ENCODE measurements at regions not wholly inside any gene's neighbourhood (a gene's known extent, or its start where the extent isn't known, plus 50 kb on each side); places are given as distances from the start of the nearest gene placed in this dataset.
"Not testable (repeated sequence)": the region's sequence is repeated elsewhere in the genome, so short reads cannot be mapped to it uniquely, and the experiment has no call there.

- H3K4me3 Mint-ChIP-seq, result no peak overlapping the region
- H3K27me3 Mint-ChIP-seq, result no peaks in the 10 kb centered on the region
- no peaks in the 10 kb centered on the region for H3K9me3 Mint-ChIP-seq
- no peak overlapping the region for H3K27ac Mint-ChIP-seq
- no peaks in the 10 kb centered on the region for H3K4me1 Mint-ChIP-seq
- H3K36me3 Mint-ChIP-seq (ENCODE audit: low read depth), result no peaks in the 10 kb centered on the region
- ATAC-seq (replicated peaks), result no peak
Observed at GRCh38 chr3:178202194-178202593, 334.0 kb upstream of the KCNMB2 start.

- H3K4me1 Mint-ChIP-seq, result no peaks in the 10 kb centered on the region
- no peaks in the 10 kb centered on the region for H3K27me3 Mint-ChIP-seq
- H3K9me3 Mint-ChIP-seq, result no peaks in the 10 kb centered on the region
- no peaks in the 10 kb centered on the region for H3K36me3 Mint-ChIP-seq (ENCODE audit: low read depth)
- H3K27ac Mint-ChIP-seq, result no peak overlapping the region
- no peak overlapping the region for H3K4me3 Mint-ChIP-seq
- ATAC-seq (replicated peaks), result no peak
Observed at GRCh38 chr3:178203165-178203564, 333.1 kb upstream of the KCNMB2 start.

- Mint-ChIP-seq H3K9me3 (no peaks in the 10 kb centered on the region), H3K27me3 (no peaks in the 10 kb centered on the region), H3K36me3 (ENCODE audit: low read depth) (no peaks in the 10 kb centered on the region), H3K27ac (no peak overlapping the region), H3K4me3 (no peak overlapping the region), H3K4me1 (no peaks in the 10 kb centered on the region)
- no peak for ATAC-seq (replicated peaks)
Observed at GRCh38 chr3:178203650-178204049, 332.6 kb upstream of the KCNMB2 start.

- Mint-ChIP-seq H3K9me3 (no peaks in the 10 kb centered on the region), H3K4me1 (no peaks in the 10 kb centered on the region), H3K27ac (no peak overlapping the region), H3K4me3 (no peak overlapping the region), H3K27me3 (no peaks in the 10 kb centered on the region), H3K36me3 (ENCODE audit: low read depth) (no peaks in the 10 kb centered on the region)
- ATAC-seq (replicated peaks), result no peak
Observed at GRCh38 chr3:178205740-178206139, 330.5 kb upstream of the KCNMB2 start.

- ATAC-seq (replicated peaks), result no peak
- Mint-ChIP-seq H3K4me3 (no peak overlapping the region), H3K36me3 (ENCODE audit: low read depth) (no peaks in the 10 kb centered on the region), H3K4me1 (no peaks in the 10 kb centered on the region), H3K27ac (no peak overlapping the region), H3K27me3 (no peaks in the 10 kb centered on the region), H3K9me3 (no peaks in the 10 kb centered on the region)
Observed at GRCh38 chr3:178206521-178206920, 329.7 kb upstream of the KCNMB2 start.

GRCh38 chr3:178207161-178207560 lies 329.1 kb upstream of the KCNMB2 start:
- H3K4me1 Mint-ChIP-seq; H3K27ac Mint-ChIP-seq; H3K27me3 Mint-ChIP-seq; ATAC-seq (replicated peaks); H3K36me3 Mint-ChIP-seq (ENCODE audit: low read depth); H3K4me3 Mint-ChIP-seq; H3K9me3 Mint-ChIP-seq: not testable (repeated sequence)

GRCh38 chr3:178207627-178208026 lies 328.6 kb upstream of the KCNMB2 start:
- H3K36me3 Mint-ChIP-seq (ENCODE audit: low read depth); H3K27ac Mint-ChIP-seq; H3K27me3 Mint-ChIP-seq; H3K9me3 Mint-ChIP-seq; H3K4me1 Mint-ChIP-seq; H3K4me3 Mint-ChIP-seq; ATAC-seq (replicated peaks): not testable (repeated sequence)

GRCh38 chr3:178209116-178209515 lies 327.1 kb upstream of the KCNMB2 start:
- not testable (repeated sequence) for H3K4me3 Mint-ChIP-seq; H3K27me3 Mint-ChIP-seq; H3K36me3 Mint-ChIP-seq (ENCODE audit: low read depth); H3K4me1 Mint-ChIP-seq; H3K9me3 Mint-ChIP-seq; ATAC-seq (replicated peaks)
- H3K27ac Mint-ChIP-seq, result peak overlapping the region; percentile 15

- not testable (repeated sequence) for H3K36me3 Mint-ChIP-seq (ENCODE audit: low read depth)
Observed at GRCh38 chr3:178209618-178210017, 326.6 kb upstream of the KCNMB2 start.

GRCh38 chr3:178211086-178211485 lies 325.1 kb upstream of the KCNMB2 start:
- not testable (repeated sequence) for H3K4me1 Mint-ChIP-seq; H3K4me3 Mint-ChIP-seq; H3K27me3 Mint-ChIP-seq; H3K36me3 Mint-ChIP-seq (ENCODE audit: low read depth); H3K9me3 Mint-ChIP-seq; H3K27ac Mint-ChIP-seq; ATAC-seq (replicated peaks)

More at GRCh38 chr3:178209618-178210017, 326.6 kb upstream of the KCNMB2 start:
- ATAC-seq (replicated peaks); H3K27ac Mint-ChIP-seq; H3K4me3 Mint-ChIP-seq; H3K9me3 Mint-ChIP-seq; H3K27me3 Mint-ChIP-seq; H3K4me1 Mint-ChIP-seq: not testable (repeated sequence)

- no peaks in the 10 kb centered on the region for H3K36me3 Mint-ChIP-seq (ENCODE audit: low read depth)
- peaks cover 14% of the 10 kb centered on the region for H3K27me3 Mint-ChIP-seq
- peaks cover 3% of the 10 kb centered on the region for H3K9me3 Mint-ChIP-seq
- H3K4me1 Mint-ChIP-seq, result no peaks in the 10 kb centered on the region
- H3K4me3 Mint-ChIP-seq, result no peak overlapping the region
- H3K27ac Mint-ChIP-seq, result no peak overlapping the region
- ATAC-seq (replicated peaks), result no peak
Observed at GRCh38 chr3:178217479-178217878, 318.8 kb upstream of the KCNMB2 start.

- Mint-ChIP-seq H3K36me3 (ENCODE audit: low read depth) (no peaks in the 10 kb centered on the region), H3K9me3 (peaks cover 3% of the 10 kb centered on the region), H3K4me1 (no peaks in the 10 kb centered on the region), H3K4me3 (no peak overlapping the region), H3K27me3 (peaks cover 14% of the 10 kb centered on the region), H3K27ac (no peak overlapping the region)
- no peak for ATAC-seq (replicated peaks)
Observed at GRCh38 chr3:178218231-178218630, 318.0 kb upstream of the KCNMB2 start.

- H3K4me1 Mint-ChIP-seq; ATAC-seq (replicated peaks); H3K4me3 Mint-ChIP-seq; H3K27ac Mint-ChIP-seq; H3K36me3 Mint-ChIP-seq (ENCODE audit: low read depth); H3K9me3 Mint-ChIP-seq: not testable (repeated sequence)
- H3K27me3 Mint-ChIP-seq, result peaks cover 14% of the 10 kb centered on the region
Observed at GRCh38 chr3:178219661-178220060, 316.6 kb upstream of the KCNMB2 start.

GRCh38 chr3:178223876-178224275 lies 312.4 kb upstream of the KCNMB2 start:
- peaks cover 3% of the 10 kb centered on the region for H3K9me3 Mint-ChIP-seq
- H3K36me3 Mint-ChIP-seq (ENCODE audit: low read depth), result no peaks in the 10 kb centered on the region
- peaks cover 14% of the 10 kb centered on the region for H3K27me3 Mint-ChIP-seq
- no peaks in the 10 kb centered on the region for H3K4me1 Mint-ChIP-seq
- no peak overlapping the region for H3K27ac Mint-ChIP-seq
- no peak overlapping the region for H3K4me3 Mint-ChIP-seq
- ATAC-seq (replicated peaks), result no peak

GRCh38 chr3:178226094-178226493 lies 310.1 kb upstream of the KCNMB2 start:
- ATAC-seq (replicated peaks), result no peak
- Mint-ChIP-seq H3K9me3 (no peaks in the 10 kb centered on the region), H3K27ac (no peak overlapping the region), H3K36me3 (ENCODE audit: low read depth) (no peaks in the 10 kb centered on the region), H3K27me3 (peaks cover 10% of the 10 kb centered on the region), H3K4me1 (no peaks in the 10 kb centered on the region), H3K4me3 (no peak overlapping the region)

GRCh38 chr3:178231645-178232044 lies 304.6 kb upstream of the KCNMB2 start:
- ATAC-seq (replicated peaks), result no peak
- Mint-ChIP-seq H3K4me1 (no peaks in the 10 kb centered on the region), H3K4me3 (no peak overlapping the region), H3K27me3 (peaks cover 6% of the 10 kb centered on the region), H3K27ac (no peak overlapping the region), H3K36me3 (ENCODE audit: low read depth) (no peaks in the 10 kb centered on the region), H3K9me3 (no peaks in the 10 kb centered on the region)
